Karpas-422 (cell line): ENCODE measurements at regions not wholly inside any gene's neighbourhood (a gene's known extent, or its start where the extent isn't known, plus 50 kb on each side); places are given as distances from the start of the nearest gene placed in this dataset.

Experiments
- DNase-seq: peaks from one replicate; pipeline ENCODE4 v3.0.0-alpha.2; 2015
- H2AFZ ChIP-seq: fragments of 200-600 bp; sonication (generic); 2 replicates; pipeline ENCODE4 v1.6.1; 2014; ENCODE audit warnings: antibody characterized with exemption, low read length, mixed read lengths
- H3K27ac ChIP-seq: fragments of 200-600 bp; sonication (generic); 2 replicates; pipeline ENCODE4 v1.5.1; 2014; ENCODE audit warnings: mild to moderate bottlenecking, low read length, moderate library complexity
- H3K27me3 ChIP-seq: fragments of 200-600 bp; sonication (generic); 2 replicates; pipeline ENCODE4 v1.6.1; 2014; ENCODE audit warnings: low read length, mixed read lengths
- H3K36me3 ChIP-seq: fragments of 200-600 bp; sonication (generic); 2 replicates; pipeline ENCODE4 v1.6.1; 2014; ENCODE audit warnings: low read length, mixed read lengths; ENCODE audit not compliant: insufficient read depth
- H3K4me1 ChIP-seq: fragments of 200-600 bp; sonication (generic); 2 replicates; pipeline ENCODE4 v1.6.1; 2014; ENCODE audit warnings: mild to moderate bottlenecking, low read length, mixed read lengths
- H3K4me2 ChIP-seq: fragments of 200-600 bp; sonication (generic); 2 replicates; pipeline ENCODE4 v1.6.1; 2014; ENCODE audit warnings: low read length, low read depth, mild to moderate bottlenecking; ENCODE audit not compliant: poor library complexity, severe bottlenecking
- H3K4me3 ChIP-seq: fragments of 200-600 bp; sonication (generic); 2 replicates; pipeline ENCODE4 v1.5.1; 2014; ENCODE audit warnings: mild to moderate bottlenecking, antibody characterized with exemption, low read length, mixed read lengths
- H3K79me2 ChIP-seq: fragments of 200-600 bp; sonication (generic); 2 replicates; pipeline ENCODE4 v1.6.1; 2014; ENCODE audit warnings: mild to moderate bottlenecking, low read length, mixed read lengths
- H3K9ac ChIP-seq: fragments of 200-600 bp; sonication (generic); 2 replicates; pipeline ENCODE4 v1.6.0; 2014; ENCODE audit warnings: low read length
- H3K9me2 ChIP-seq: fragments of 200-600 bp; sonication (generic), shearing (Covaris generic); replicated peaks from 2 replicates; pipeline ENCODE4 v1.6.0; 2014; ENCODE audit warnings: mild to moderate bottlenecking, low read length, moderate library complexity; ENCODE audit not compliant: insufficient read depth
- H3K9me3 ChIP-seq: fragments of 300-700, 200-600 bp; sonication (generic); 2 replicates; pipeline ENCODE4 v1.6.1; 2014; ENCODE audit warnings: low read length, mixed read lengths
- H4K20me1 ChIP-seq: fragments of 200-600 bp; sonication (generic); 2 replicates; pipeline ENCODE4 v1.6.1; 2014; ENCODE audit warnings: mild to moderate bottlenecking, antibody characterized with exemption, low read length, low read depth; ENCODE audit not compliant: insufficient read depth

DNA sequence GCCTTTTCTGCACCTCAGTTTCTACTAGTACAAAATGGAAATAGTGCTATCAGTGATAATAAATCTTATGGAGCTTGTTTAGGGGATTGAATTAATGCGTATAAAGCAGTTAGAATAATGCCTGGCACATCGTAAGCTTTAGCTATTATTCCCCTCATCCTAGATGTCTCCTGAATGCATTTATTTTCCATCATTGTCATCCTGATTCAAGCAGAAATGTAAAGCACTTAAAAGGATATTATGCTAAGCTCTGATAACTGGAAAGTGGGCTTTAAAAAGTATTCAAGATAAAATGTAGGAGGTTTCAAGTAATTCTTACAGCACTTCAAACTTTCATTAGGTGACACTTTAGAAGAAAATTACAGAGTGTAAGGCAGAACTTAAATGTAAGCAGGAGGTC lies 178.7 kb downstream of the RBM46 start:
- no peaks in the 10 kb centered on the region for H3K9me2 ChIP-seq
- no peaks in the 10 kb centered on the region for H3K9me3 ChIP-seq
- H3K4me1 ChIP-seq: peaks cover 3% of the 10 kb centered on the region; the same call in 1 of the 2 replicates
- no peak overlapping the region for H2AFZ ChIP-seq
- no peaks in the 10 kb centered on the region for H3K36me3 ChIP-seq
- no peak overlapping the region for H3K27ac ChIP-seq
- H3K4me3 ChIP-seq: no peak overlapping the region
- no peaks in the 10 kb centered on the region for H4K20me1 ChIP-seq
- no peak overlapping the region for H3K4me2 ChIP-seq
- H3K79me2 ChIP-seq: no peaks in the 10 kb centered on the region
- no peaks in the 10 kb centered on the region for H3K27me3 ChIP-seq
- DNase-seq: no peak
- H3K9ac ChIP-seq: no peak overlapping the region

DNA sequence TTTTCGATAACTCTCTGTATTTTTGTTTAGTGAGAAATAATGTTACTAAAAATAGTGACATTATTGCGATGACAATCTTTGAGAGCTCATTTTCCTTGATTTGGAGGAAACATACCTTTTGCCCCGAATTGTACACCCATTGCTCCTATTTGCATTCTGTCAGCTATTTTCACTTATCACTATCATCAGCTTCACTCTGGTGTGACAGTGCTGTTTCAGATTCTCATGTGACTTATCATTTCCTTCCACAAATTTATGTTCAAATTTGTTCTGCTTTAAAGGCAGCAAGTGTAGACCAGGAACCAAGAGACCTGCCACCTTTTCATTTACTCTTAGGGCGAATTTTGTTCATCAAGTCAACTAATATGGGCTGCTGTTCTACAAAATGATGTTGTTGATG lies 179.4 kb downstream of the RBM46 start:
- Histone ChIP-seq H3K4me3 (no peak overlapping the region), H4K20me1 (no peaks in the 10 kb centered on the region), H3K27me3 (no peaks in the 10 kb centered on the region), H2AFZ (no peak overlapping the region), H3K9ac (no peak overlapping the region), H3K9me3 (no peaks in the 10 kb centered on the region), H3K4me1 (peaks cover 3% of the 10 kb centered on the region; the same call in 1 of the 2 replicates), H3K36me3 (no peaks in the 10 kb centered on the region), H3K4me2 (no peak overlapping the region), H3K9me2 (no peaks in the 10 kb centered on the region), H3K27ac (no peak overlapping the region), H3K79me2 (no peaks in the 10 kb centered on the region)
- no peak for DNase-seq

- H3K4me3 ChIP-seq: no peak overlapping the region
- no peak overlapping the region for H2AFZ ChIP-seq
- H4K20me1 ChIP-seq: no peaks in the 10 kb centered on the region
- H3K9me2 ChIP-seq: no peaks in the 10 kb centered on the region
- no peaks in the 10 kb centered on the region for H3K9me3 ChIP-seq
- H3K27ac ChIP-seq: no peak overlapping the region
- no peak overlapping the region for H3K4me2 ChIP-seq
- H3K79me2 ChIP-seq: no peaks in the 10 kb centered on the region
- H3K4me1 ChIP-seq: peaks cover 3% of the 10 kb centered on the region; the same call in 1 of the 2 replicates
- no peak overlapping the region for H3K9ac ChIP-seq
- H3K27me3 ChIP-seq: no peaks in the 10 kb centered on the region
- no peak for DNase-seq
- H3K36me3 ChIP-seq: no peaks in the 10 kb centered on the region
Measured at GRCh38 chr4:154961263-154961662, 180.2 kb downstream of the RBM46 start.

GRCh38 chr4:154973244-154974035 lies 192.4 kb downstream of the RBM46 start:
- H4K20me1 ChIP-seq: no peaks in the 10 kb centered on the region
- no peak overlapping the region for H3K9ac ChIP-seq
- H3K27ac ChIP-seq: no peak overlapping the region
- no peak overlapping the region for H2AFZ ChIP-seq
- no peak overlapping the region for H3K4me3 ChIP-seq
- no peaks in the 10 kb centered on the region for H3K4me1 ChIP-seq
- H3K79me2 ChIP-seq: no peaks in the 10 kb centered on the region
- H3K4me2 ChIP-seq: no peak overlapping the region
- H3K9me3 ChIP-seq: no peaks in the 10 kb centered on the region
- no peak for DNase-seq
- H3K36me3 ChIP-seq: no peaks in the 10 kb centered on the region
- H3K27me3 ChIP-seq: no peaks in the 10 kb centered on the region
- H3K9me2 ChIP-seq: no peaks in the 10 kb centered on the region

GRCh38 chr4:154977228-154977627 lies 196.2 kb downstream of the RBM46 start:
- Histone ChIP-seq H4K20me1 (no peaks in the 10 kb centered on the region), H3K27ac (no peak overlapping the region), H3K4me2 (no peak overlapping the region), H3K27me3 (no peaks in the 10 kb centered on the region), H3K9ac (no peak overlapping the region), H3K36me3 (no peaks in the 10 kb centered on the region), H3K79me2 (no peaks in the 10 kb centered on the region), H2AFZ (no peak overlapping the region), H3K9me2 (no peaks in the 10 kb centered on the region), H3K4me3 (no peak overlapping the region), H3K4me1 (no peaks in the 10 kb centered on the region), H3K9me3 (no peaks in the 10 kb centered on the region)
- no peak for DNase-seq

GRCh38 chr4:154982187-154983047 lies 201.3 kb downstream of the RBM46 start:
- no peak overlapping the region for H3K27ac ChIP-seq
- 0 out of 2 replicates have a peak overlapping the region, but pooled peaks have one; percentile 42 for H2AFZ ChIP-seq

DNA sequence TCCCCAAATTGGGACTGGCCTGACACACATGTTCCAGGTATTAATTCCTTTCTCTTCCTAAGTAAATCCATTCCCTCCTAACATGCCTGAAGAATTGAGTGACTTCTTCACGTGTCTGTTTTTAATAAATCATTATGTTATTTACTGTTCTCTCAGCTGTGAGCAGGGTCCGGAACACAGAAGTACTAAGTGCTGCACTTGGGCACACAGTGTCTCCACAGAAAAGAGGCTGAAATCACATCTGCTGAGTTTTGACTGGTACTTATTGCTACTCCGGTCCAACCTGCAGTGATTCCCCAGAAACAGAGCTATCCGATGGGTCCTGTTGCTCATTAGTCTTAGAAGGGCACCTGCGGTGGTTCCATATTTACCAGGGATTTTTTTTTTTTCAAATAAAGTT lies 202.6 kb downstream of the RBM46 start:
- Histone ChIP-seq H3K9me3 (no peaks in the 10 kb centered on the region), H3K36me3 (no peaks in the 10 kb centered on the region), H3K27ac (no peak overlapping the region), H3K4me1 (no peaks in the 10 kb centered on the region), H2AFZ (no peak overlapping the region), H3K4me3 (no peak overlapping the region), H4K20me1 (no peaks in the 10 kb centered on the region), H3K79me2 (no peaks in the 10 kb centered on the region), H3K27me3 (no peaks in the 10 kb centered on the region), H3K4me2 (no peak overlapping the region), H3K9ac (no peak overlapping the region), H3K9me2 (no peaks in the 10 kb centered on the region)
- DNase-seq: no peak

More at GRCh38 chr4:154982187-154983047, 201.3 kb downstream of the RBM46 start:
- no peaks in the 10 kb centered on the region for H3K4me1 ChIP-seq
- H3K9me3 ChIP-seq: no peaks in the 10 kb centered on the region
- H3K79me2 ChIP-seq: no peaks in the 10 kb centered on the region
- peak; percentile 88 for DNase-seq
- H3K36me3 ChIP-seq: no peaks in the 10 kb centered on the region
- H3K4me3 ChIP-seq: no peak overlapping the region
- no peaks in the 10 kb centered on the region for H3K27me3 ChIP-seq
- no peaks in the 10 kb centered on the region for H3K9me2 ChIP-seq
- H3K9ac ChIP-seq: no peak overlapping the region
- H4K20me1 ChIP-seq: no peaks in the 10 kb centered on the region
- no peak overlapping the region for H3K4me2 ChIP-seq

GRCh38 chr4:154984148-154984547 lies 203.1 kb downstream of the RBM46 start:
- no peaks in the 10 kb centered on the region for H3K79me2 ChIP-seq
- no peaks in the 10 kb centered on the region for H4K20me1 ChIP-seq
- no peak for DNase-seq
- no peaks in the 10 kb centered on the region for H3K36me3 ChIP-seq
- H3K9me3 ChIP-seq: no peaks in the 10 kb centered on the region
- no peaks in the 10 kb centered on the region for H3K4me1 ChIP-seq
- H3K27ac ChIP-seq: no peak overlapping the region
- H3K9ac ChIP-seq: no peak overlapping the region
- H3K9me2 ChIP-seq: no peaks in the 10 kb centered on the region
- H3K4me3 ChIP-seq: no peak overlapping the region
- no peaks in the 10 kb centered on the region for H3K27me3 ChIP-seq
- no peak overlapping the region for H2AFZ ChIP-seq
- no peak overlapping the region for H3K4me2 ChIP-seq
